ENCODE measurements at regions not wholly inside any gene's neighbourhood (a gene's known extent, or its start where the extent isn't known, plus 50 kb on each side); places are given as distances from the start of the nearest gene placed in this dataset.

DNA sequence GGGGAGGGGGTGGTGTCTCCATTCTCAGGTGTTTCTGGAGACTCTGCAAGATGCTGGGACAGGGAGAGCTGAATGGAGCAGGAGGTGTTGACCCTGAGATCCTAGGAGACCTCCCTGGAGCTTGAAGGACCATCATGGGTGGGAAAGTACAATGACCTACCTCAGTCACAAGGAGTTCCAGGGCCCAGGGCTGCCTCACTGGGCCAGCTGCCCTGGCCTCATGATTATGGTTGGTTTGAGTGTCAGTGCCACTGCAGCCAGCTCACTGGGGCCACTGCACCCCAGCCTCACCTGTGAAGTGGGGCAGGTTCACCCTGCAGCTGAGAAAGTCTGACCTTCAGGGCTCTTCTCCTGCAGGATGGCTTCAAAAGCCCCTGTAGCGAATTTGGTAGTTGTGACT lies 372.5 kb downstream of the IRX2 start:
- TF ChIP-seq POLR2A (IDR thresholded peaks at IDR 0.05; ENCODE audit: low read length) = no peak
- TF ChIP-seq GATA1 (IDR thresholded peaks at IDR 0.05; ENCODE audit: low read depth, low read length) = no peak
- DNase-seq = no peak

DNA sequence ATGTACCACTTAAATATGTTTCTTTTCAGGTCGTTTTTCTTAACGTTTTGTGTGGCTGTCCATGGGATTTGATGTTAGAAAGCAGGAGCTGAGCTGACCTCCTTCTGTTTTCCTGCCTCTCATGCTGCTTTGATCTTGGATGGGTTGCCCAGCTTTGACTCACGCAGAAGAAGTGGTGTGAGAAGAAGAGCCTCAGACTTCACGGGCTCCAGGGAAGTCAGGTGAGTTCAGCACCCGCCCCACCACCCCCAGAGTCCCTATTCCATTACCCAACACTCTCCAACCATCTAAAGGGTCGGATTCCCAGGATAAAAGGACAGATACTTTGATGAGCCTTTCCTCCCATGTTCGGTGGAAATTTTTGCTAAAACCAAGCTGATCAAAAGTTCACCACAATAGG lies 373.4 kb downstream of the IRX2 start:
- DNase-seq = no peak
- no peak for TF ChIP-seq POLR2A (IDR thresholded peaks at IDR 0.05; ENCODE audit: low read length)
- TF ChIP-seq GATA1 (IDR thresholded peaks at IDR 0.05; ENCODE audit: low read depth, low read length) = no peak

DNA sequence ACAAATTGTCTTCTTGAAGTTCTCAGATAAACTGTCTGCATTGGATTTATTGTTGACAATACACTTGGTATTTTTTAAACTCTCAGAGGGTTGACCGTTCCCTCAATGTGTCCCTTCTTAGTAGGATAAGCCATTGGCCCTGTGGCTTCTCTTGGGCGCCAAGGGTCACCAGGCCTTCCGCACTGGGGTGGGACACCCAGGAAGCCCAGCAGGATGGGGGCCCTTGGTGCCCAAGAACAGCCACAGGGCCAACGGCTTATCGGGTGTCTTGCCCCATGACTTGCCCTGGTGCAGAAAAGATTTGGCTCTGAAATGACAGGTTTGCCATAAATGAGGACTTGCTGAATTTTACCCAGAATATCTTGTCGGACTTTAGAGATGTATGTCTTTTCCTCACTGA lies 375.0 kb downstream of the IRX2 start:
- DNase-seq = no peak
- no peak for TF ChIP-seq GATA1 (IDR thresholded peaks at IDR 0.05; ENCODE audit: low read depth, low read length)

GRCh38 chr5:2375757-2376250 lies 375.7 kb downstream of the IRX2 start:
- no peak for TF ChIP-seq GATA1 (IDR thresholded peaks at IDR 0.05; ENCODE audit: low read depth, low read length)
- TF ChIP-seq POLR2A (IDR thresholded peaks at IDR 0.05; ENCODE audit: low read length) = no peak
- no peak for DNase-seq

GRCh38 chr5:2375291-2375690 lies 376.2 kb downstream of the IRX2 start:
- DNase-seq = no peak
- no peak for TF ChIP-seq GATA1 (IDR thresholded peaks at IDR 0.05; ENCODE audit: low read depth, low read length)
- no peak for TF ChIP-seq POLR2A (IDR thresholded peaks at IDR 0.05; ENCODE audit: low read length)

- TF ChIP-seq GATA1 (IDR thresholded peaks at IDR 0.05; ENCODE audit: low read depth, low read length) (no peak), POLR2A (IDR thresholded peaks at IDR 0.05; ENCODE audit: low read length) (no peak)
- no peak for DNase-seq
These were observed 376.8 kb downstream of the IRX2 start for GRCh38 chr5:2374703-2375102.

DNA sequence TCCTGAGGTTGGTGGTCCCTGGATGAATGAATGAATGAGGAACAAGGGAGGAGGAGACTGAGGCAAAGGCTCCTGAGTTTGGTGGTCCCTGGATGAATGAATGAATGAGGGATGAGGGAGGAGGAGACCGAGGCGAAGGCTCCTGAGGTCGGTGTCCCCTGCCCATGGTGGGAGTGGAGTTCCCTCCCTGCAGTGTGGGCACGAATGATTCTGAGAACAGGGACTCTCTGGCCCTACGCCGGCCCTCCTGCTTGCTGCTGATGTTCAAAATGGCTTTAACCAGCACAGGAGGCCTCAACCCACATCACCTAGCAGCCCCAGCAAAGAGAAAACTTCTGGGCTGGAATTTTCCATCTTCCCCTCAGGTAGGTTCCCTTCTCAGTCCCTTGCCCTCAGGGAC lies 377.8 kb downstream of the IRX2 start:
- DNase-seq = no peak
- TF ChIP-seq POLR2A (IDR thresholded peaks at IDR 0.05; ENCODE audit: low read length) (no peak), GATA1 (IDR thresholded peaks at IDR 0.05; ENCODE audit: low read depth, low read length) (no peak)

DNA sequence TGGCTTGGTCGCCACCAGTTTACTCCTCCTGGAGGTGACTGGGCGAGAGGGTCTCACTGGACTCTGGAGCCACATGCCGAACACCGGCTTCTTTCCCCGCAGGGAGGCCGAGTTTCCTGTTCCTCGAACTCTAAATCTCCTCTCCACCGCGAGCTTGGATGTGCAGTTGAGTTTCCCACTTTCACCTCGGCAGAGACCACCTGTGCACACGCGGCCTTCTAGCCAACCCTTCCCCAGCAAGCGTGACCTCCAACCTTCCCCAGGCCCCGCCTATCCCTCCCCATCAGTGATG lies 380.1 kb downstream of the IRX2 start:
- TF ChIP-seq GATA1 (IDR thresholded peaks at IDR 0.05; ENCODE audit: low read depth, low read length) (no peak), POLR2A (IDR thresholded peaks at IDR 0.05; ENCODE audit: low read length) (no peak)
- DNase-seq = no peak

DNA sequence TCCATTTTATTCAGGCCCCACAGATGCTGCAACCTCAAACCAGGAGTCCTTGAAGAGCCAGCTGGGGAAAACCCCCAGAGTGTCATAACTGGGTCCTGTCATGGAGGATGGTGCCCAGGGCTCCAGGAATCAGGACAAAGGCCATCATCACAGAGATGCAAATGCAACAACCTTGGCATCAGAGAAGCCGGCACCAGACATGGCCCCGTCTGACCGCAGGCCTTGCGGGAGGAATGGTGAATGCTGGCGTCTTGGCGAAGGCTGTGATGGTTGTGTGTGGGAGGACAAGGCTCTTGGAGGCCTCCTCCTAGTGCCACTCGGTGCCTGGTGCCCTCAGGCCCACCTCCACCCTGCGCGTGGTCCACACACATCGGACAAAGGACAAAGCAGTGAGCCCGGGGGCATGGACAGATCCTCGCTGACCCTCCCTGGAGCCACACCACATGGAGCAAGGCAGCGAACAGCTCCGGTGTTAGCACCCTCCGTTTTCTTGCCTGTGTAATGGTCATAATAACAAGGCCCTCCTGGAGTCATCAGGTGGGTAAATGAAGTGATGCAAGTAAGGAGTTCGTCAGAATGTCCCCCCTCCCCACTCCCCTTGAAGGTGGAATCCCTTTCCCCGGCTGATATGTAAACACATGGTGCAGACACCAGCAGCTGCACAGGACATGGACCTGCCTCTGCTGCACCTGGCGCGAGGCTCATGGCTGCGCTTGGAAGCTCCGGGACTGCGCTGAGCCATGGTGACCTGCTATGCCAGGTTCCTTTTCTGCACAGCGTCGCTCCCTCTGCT lies 380.7 kb downstream of the IRX2 start:
- no peak for DNase-seq
- no peak for TF ChIP-seq POLR2A (IDR thresholded peaks at IDR 0.05; ENCODE audit: low read length)
- no peak for TF ChIP-seq GATA1 (IDR thresholded peaks at IDR 0.05; ENCODE audit: low read depth, low read length)

DNA sequence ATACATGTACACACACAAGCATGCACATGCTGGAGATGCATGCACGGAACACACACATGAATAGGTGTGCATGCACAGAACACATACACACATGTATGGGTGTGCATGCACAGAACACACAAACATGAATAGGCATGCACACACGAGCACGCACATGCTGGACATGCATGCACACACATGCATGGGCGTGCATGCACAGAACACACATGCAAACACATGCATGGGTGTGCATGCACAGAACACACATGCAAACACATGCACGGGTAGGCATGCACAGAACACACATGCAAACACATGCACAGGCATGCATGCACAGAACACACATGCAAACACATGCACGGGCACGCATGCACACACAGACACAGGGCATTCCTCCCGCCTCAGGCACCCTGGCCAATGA lies 382.3 kb downstream of the IRX2 start:
- peak in 1 of 2 experiments; percentile 0 for DNase-seq
- TF ChIP-seq POLR2A (IDR thresholded peaks at IDR 0.05; ENCODE audit: low read length) (no peak), GATA1 (IDR thresholded peaks at IDR 0.05; ENCODE audit: low read depth, low read length) (no peak)

GRCh38 chr5:2366816-2367215 lies 384.7 kb downstream of the IRX2 start:
- DNase-seq = no peak
- TF ChIP-seq POLR2A (IDR thresholded peaks at IDR 0.05; ENCODE audit: low read length) = no peak
- no peak for TF ChIP-seq GATA1 (IDR thresholded peaks at IDR 0.05; ENCODE audit: low read depth, low read length)

- TF ChIP-seq GATA1 (IDR thresholded peaks at IDR 0.05; ENCODE audit: low read depth, low read length) (no peak), POLR2A (IDR thresholded peaks at IDR 0.05; ENCODE audit: low read length) (no peak)
These were observed 394.2 kb downstream of the IRX2 start for GRCh38 chr5:2357309-2357708.

GRCh38 chr5:2355859-2356258 lies 395.6 kb downstream of the IRX2 start:
- DNase-seq = no peak
- TF ChIP-seq GATA1 (IDR thresholded peaks at IDR 0.05; ENCODE audit: low read depth, low read length) (no peak), POLR2A (IDR thresholded peaks at IDR 0.05; ENCODE audit: low read length) (no peak)

More at GRCh38 chr5:2357309-2357708, 394.2 kb downstream of the IRX2 start:
- no peak for DNase-seq

GRCh38 chr5:2353871-2354440 lies 397.5 kb downstream of the IRX2 start:
- DNase-seq = no peak
- no peak for TF ChIP-seq POLR2A (IDR thresholded peaks at IDR 0.05; ENCODE audit: low read length)
- no peak for TF ChIP-seq GATA1 (IDR thresholded peaks at IDR 0.05; ENCODE audit: low read depth, low read length)

DNA sequence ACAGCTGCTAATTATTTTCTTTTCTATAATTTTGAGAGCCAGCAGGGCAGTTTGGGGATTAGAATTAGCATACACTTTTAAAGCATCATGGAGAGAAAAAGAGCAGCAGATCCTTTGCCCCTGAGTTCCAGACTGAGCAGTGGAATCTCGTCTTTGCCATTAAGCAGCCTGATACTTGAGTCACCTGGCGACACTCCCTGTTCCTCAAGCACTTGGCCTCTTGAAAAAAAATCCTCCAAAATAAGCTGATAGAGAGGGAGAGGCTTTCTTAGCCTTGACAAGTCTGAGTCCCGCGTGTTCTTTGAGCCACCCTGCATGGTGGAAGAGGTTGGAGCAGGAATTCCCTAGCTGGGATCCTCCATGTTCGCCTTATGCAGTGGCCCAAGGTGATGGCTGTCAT lies 398.3 kb downstream of the IRX2 start:
- no peak for DNase-seq
- TF ChIP-seq POLR2A (IDR thresholded peaks at IDR 0.05; ENCODE audit: low read length) (no peak), GATA1 (IDR thresholded peaks at IDR 0.05; ENCODE audit: low read depth, low read length) (no peak)
